ENCODE measurements at regions not wholly inside any gene's neighbourhood (a gene's known extent, or its start where the extent isn't known, plus 50 kb on each side); places are given as distances from the start of the nearest gene placed in this dataset.

- intact Hi-C loops (cut with DNase I, micrococcal nuclease), result no loop called here
- Mint-ChIP-seq H3K4me3 (no peak overlapping the region), H3K27me3 (no peaks in the 10 kb centered on the region), H3K27ac (no peak overlapping the region), H3K4me1 (ENCODE audit: low read depth) (no peaks in the 10 kb centered on the region), H3K36me3 (ENCODE audit: low read depth) (no peaks in the 10 kb centered on the region), H3K9me3 (no peaks in the 10 kb centered on the region)
- no peaks in the 10 kb centered on the region for H3K36me3 ChIP-seq (ENCODE audit: insufficient read depth, low read length)
- no peak for TF ChIP-seq CTCF (IDR thresholded peaks at IDR 0.05)
- peaks cover 0 to 34% of the 10 kb centered on the region in 2 experiments for H3K9me3 ChIP-seq (ENCODE audit: control insufficient read depth in 1 of 2, insufficient read depth in 1 of 2, low read length in 2 of 2)
- ChIA-PET POLR2A (no interaction called here), CTCF (no interaction called here)
- ATAC-seq (ENCODE audit: poor library complexity) (no peak), DNase-seq (no peak)
- peak overlapping the region; percentile 25 for H3K4me3 ChIP-seq (ENCODE audit: low read length)
- no peak overlapping the region for H3K27ac ChIP-seq (ENCODE audit: low read depth in 1 of 2, low read length in 2 of 2)
- H3K4me1 ChIP-seq (ENCODE audit: insufficient read depth, low read length), result no peaks in the 10 kb centered on the region
- peaks cover 0 to 2% of the 10 kb centered on the region in 2 experiments for H3K27me3 ChIP-seq (ENCODE audit: control insufficient read depth in 1 of 2, insufficient read depth in 2 of 2, low read length in 2 of 2)
Measured at GRCh38 chr19:37303591-37304171, 67.2 kb upstream of the ZNF527 start.

GRCh38 chr19:37304190-37304883 lies 66.6 kb upstream of the ZNF527 start:
- Histone ChIP-seq H3K4me3 (ENCODE audit: low read length) (peak overlapping the region; percentile 25), H3K36me3 (ENCODE audit: insufficient read depth, low read length) (no peaks in the 10 kb centered on the region), H3K9me3 (ENCODE audit: control insufficient read depth in 1 of 2, insufficient read depth in 1 of 2, low read length in 2 of 2) (peaks cover 0 to 34% of the 10 kb centered on the region in 2 experiments), H3K27ac (ENCODE audit: low read depth in 1 of 2, low read length in 2 of 2) (no peak overlapping the region), H3K27me3 (ENCODE audit: control insufficient read depth in 1 of 2, insufficient read depth in 2 of 2, low read length in 2 of 2) (peaks cover 0 to 2% of the 10 kb centered on the region in 2 experiments), H3K4me1 (ENCODE audit: insufficient read depth, low read length) (no peaks in the 10 kb centered on the region)
- Mint-ChIP-seq H3K4me1 (ENCODE audit: low read depth) (no peaks in the 10 kb centered on the region), H3K4me3 (no peak overlapping the region), H3K36me3 (ENCODE audit: low read depth) (no peaks in the 10 kb centered on the region), H3K27me3 (no peaks in the 10 kb centered on the region), H3K27ac (no peak overlapping the region), H3K9me3 (no peaks in the 10 kb centered on the region)
- CTCF ChIA-PET, result no interaction called here
- intact Hi-C loops (cut with DNase I, micrococcal nuclease), result no loop called here
- POLR2A ChIA-PET, result no interaction called here
- ATAC-seq (ENCODE audit: poor library complexity), result no peak
- no peak for TF ChIP-seq CTCF (IDR thresholded peaks at IDR 0.05)
- peak in 1 of 14 experiments; percentile 10 for DNase-seq

- ATAC-seq (ENCODE audit: poor library complexity), result no peak
- H3K9me3 Mint-ChIP-seq, result no peaks in the 10 kb centered on the region
- CTCF ChIA-PET, result no interaction called here
Measured at GRCh38 chr19:37304884-37305255, 66.0 kb upstream of the ZNF527 start.

More at GRCh38 chr19:37304884-37305255, 66.0 kb upstream of the ZNF527 start:
- no peak overlapping the region for H3K4me3 ChIP-seq (ENCODE audit: low read length)
- intact Hi-C loops (cut with DNase I, micrococcal nuclease), result no loop called here
- DNase-seq, result no peak
- H3K36me3 Mint-ChIP-seq (ENCODE audit: low read depth), result no peaks in the 10 kb centered on the region
- no peak overlapping the region for H3K27ac Mint-ChIP-seq
- H3K9me3 ChIP-seq (ENCODE audit: control insufficient read depth in 1 of 2, insufficient read depth in 1 of 2, low read length in 2 of 2), result peaks cover 0 to 34% of the 10 kb centered on the region in 2 experiments
- no peak for TF ChIP-seq CTCF (IDR thresholded peaks at IDR 0.05)
- H3K36me3 ChIP-seq (ENCODE audit: insufficient read depth, low read length), result no peaks in the 10 kb centered on the region
- POLR2A ChIA-PET, result no interaction called here
- peaks cover 3% of the 10 kb centered on the region for H3K27me3 Mint-ChIP-seq
- no peak overlapping the region for H3K4me3 Mint-ChIP-seq
- no peaks in the 10 kb centered on the region for H3K4me1 ChIP-seq (ENCODE audit: insufficient read depth, low read length)
- H3K27me3 ChIP-seq (ENCODE audit: control insufficient read depth in 1 of 2, insufficient read depth in 2 of 2, low read length in 2 of 2), result peaks cover 0 to 2% of the 10 kb centered on the region in 2 experiments
- peaks cover 3% of the 10 kb centered on the region for H3K4me1 Mint-ChIP-seq (ENCODE audit: low read depth)
- no peak overlapping the region for H3K27ac ChIP-seq (ENCODE audit: low read depth in 1 of 2, low read length in 2 of 2)

Data from CD4-positive, alpha-beta T cell (primary cell).